Lower leg skin (tissue), 3 donors: ENCODE measurements at regions not wholly inside any gene's neighbourhood (a gene's known extent, or its start where the extent isn't known, plus 50 kb on each side); places are given as distances from the start of the nearest gene placed in this dataset.

Experiments
- CTCF ChIP-seq, 3 donors: fragments of 450-650 bp; IDR thresholded peaks; one replicate each; pipeline ENCODE4 v1.5.1; 2016; ENCODE audit warnings: antibody characterized with exemption in 3 of 3, mild to moderate bottlenecking in 3 of 3, moderate library complexity in 2 of 3
- POLR2A ChIP-seq, 2 donors: fragments of 450-650 bp; IDR thresholded peaks; one replicate each; pipeline ENCODE4 v1.6.1; 2016 to 2017; ENCODE audit warnings: antibody characterized with exemption in 2 of 2, mild to moderate bottlenecking in 1 of 2, moderate library complexity in 1 of 2

GRCh38 chr10:77696584-77696983 lies 59.0 kb upstream of the KCNMA1 start:
- TF ChIP-seq CTCF (IDR thresholded peaks at IDR 0.05) (no peak), POLR2A (IDR thresholded peaks at IDR 0.05) (no peak)
